ENCODE measurements at regions not wholly inside any gene's neighbourhood (a gene's known extent, or its start where the extent isn't known, plus 50 kb on each side); places are given as distances from the start of the nearest gene placed in this dataset.

DNA sequence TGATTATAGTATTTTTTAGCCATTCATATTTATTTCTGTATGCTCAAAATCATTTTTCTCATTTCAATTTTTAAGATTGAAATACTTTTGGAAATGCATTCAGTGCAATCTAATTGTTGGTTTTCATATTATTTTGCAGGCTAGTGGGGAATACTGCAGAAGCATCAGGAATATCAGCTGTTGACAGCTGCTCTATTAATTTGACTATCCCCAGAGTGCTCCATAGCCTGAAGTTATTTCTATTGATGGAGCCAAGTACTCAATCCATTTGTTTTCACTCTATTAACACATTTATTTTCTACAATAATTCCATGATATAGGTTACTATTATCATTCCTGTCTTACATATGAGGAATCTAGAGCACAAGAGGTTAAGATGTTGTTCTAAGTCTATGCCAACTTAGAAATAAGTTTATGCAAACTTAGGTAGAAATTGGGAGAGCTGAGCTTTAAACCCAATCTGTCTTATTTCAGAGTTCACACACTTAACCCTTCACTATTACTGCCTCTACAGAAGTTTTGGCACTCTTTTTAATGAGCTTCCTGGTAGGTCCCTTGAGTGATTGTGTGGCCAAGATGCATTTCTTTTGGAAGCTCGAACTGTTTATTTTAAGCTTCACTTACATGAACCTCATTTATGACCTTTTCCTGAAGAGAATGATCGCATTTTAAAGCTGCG, 65.6 kb upstream of the PCDH18 start:
- 58% methylated on average over 3 of the region's 3 CpGs for WGBS
- DNase-seq (ENCODE audit: low spot score in 2 of 2) = no peak
- no peak overlapping the region for H3K27ac ChIP-seq
- TF ChIP-seq CTCF (IDR thresholded peaks at IDR 0.05) (no peak), POLR2AphosphoS5 (IDR thresholded peaks at IDR 0.05) (no peak), POLR2A (IDR thresholded peaks at IDR 0.05) (no peak), EP300 (IDR thresholded peaks at IDR 0.05) (no peak)
- H3K4me3 ChIP-seq = no peak overlapping the region
- no peaks in the 10 kb centered on the region for H3K9me3 ChIP-seq
- H3K27me3 ChIP-seq = no peaks in the 10 kb centered on the region
- no peaks in the 10 kb centered on the region for H3K4me1 ChIP-seq
- H3K36me3 ChIP-seq = no peaks in the 10 kb centered on the region

DNA sequence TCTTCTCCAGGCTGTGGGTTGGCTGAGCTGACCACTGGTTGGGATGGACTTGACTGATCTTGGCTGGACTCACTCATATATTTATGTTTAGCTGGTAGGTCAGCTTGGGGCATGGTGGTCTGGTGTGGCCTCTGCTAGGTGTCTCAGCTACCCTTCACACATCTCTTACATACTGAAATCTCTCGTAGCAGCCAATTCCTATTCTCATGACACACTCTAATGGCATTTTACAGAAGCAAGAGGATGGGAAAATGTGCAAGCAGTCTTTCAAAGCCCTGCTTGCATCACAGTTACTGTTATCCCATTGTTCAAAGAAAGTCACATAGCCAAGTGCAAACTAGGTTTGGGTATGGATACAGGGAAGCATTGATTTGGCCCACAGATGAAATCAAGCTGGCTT, 55.5 kb upstream of the PCDH18 start:
- WGBS = 77% methylated on average over 1 of the region's 1 CpG
- H3K27ac ChIP-seq = no peak overlapping the region

GRCh38 chr4:137583671-137584070, 51.4 kb upstream of the PCDH18 start:
- H3K4me3 ChIP-seq = no peak overlapping the region
- no peak for DNase-seq (ENCODE audit: low spot score in 2 of 2)
- no peaks in the 10 kb centered on the region for H3K9me3 ChIP-seq
- no peaks in the 10 kb centered on the region for H3K4me1 ChIP-seq
- H3K27me3 ChIP-seq = no peaks in the 10 kb centered on the region
- TF ChIP-seq POLR2A (IDR thresholded peaks at IDR 0.05) (no peak), EP300 (IDR thresholded peaks at IDR 0.05) (no peak), POLR2AphosphoS5 (IDR thresholded peaks at IDR 0.05) (no peak), CTCF (IDR thresholded peaks at IDR 0.05) (no peak)
- H3K27ac ChIP-seq = no peak overlapping the region
- H3K36me3 ChIP-seq = no peaks in the 10 kb centered on the region

More for the DNA sequence above, 55.5 kb upstream of the PCDH18 start:
- DNase-seq (ENCODE audit: low spot score in 2 of 2) = no peak
- no peaks in the 10 kb centered on the region for H3K27me3 ChIP-seq
- H3K4me1 ChIP-seq = no peaks in the 10 kb centered on the region
- no peak overlapping the region for H3K4me3 ChIP-seq
- no peaks in the 10 kb centered on the region for H3K36me3 ChIP-seq
- no peaks in the 10 kb centered on the region for H3K9me3 ChIP-seq
- TF ChIP-seq CTCF (IDR thresholded peaks at IDR 0.05) (no peak), EP300 (IDR thresholded peaks at IDR 0.05) (no peak), POLR2AphosphoS5 (IDR thresholded peaks at IDR 0.05) (no peak), POLR2A (IDR thresholded peaks at IDR 0.05) (no peak)

Data from suprapubic skin (tissue), 4 donors.